ENCODE measurements at regions not wholly inside any gene's neighbourhood (a gene's known extent, or its start where the extent isn't known, plus 50 kb on each side); places are given as distances from the start of the nearest gene placed in this dataset.

DNA sequence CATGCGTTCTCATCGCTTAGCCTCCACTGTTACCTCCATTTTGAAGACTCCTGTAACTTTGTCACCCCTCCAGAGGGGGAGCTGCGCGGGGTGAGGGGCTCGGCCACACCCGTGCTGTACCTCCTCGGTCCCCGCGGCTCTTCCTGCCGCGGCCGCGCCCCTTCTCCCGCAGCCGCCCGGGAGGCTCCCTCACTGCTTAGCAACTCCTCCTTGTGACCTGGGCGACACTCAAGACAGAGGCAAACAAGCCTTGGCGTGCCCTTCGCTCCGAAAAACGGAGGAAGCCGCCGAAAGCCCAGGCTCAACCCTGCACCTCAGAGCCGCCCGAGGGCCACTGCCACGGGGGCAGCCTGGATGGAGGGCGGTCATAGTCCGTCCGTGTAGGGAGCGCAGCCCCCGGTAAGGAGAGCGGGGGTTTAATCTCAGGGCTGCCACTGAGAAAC is 494.3 kb downstream of the FOXO1 start:
- peak overlapping the region; percentile 92; the same call in 1 of the 2 replicates for H2AFZ ChIP-seq
- peak; percentile 79 for DNase-seq (ENCODE audit: low spot score)

More for the DNA sequence above, 494.3 kb downstream of the FOXO1 start:
- Histone ChIP-seq H3F3A (replicated peaks; ENCODE audit: low read depth) (no peaks in the 10 kb centered on the region), H3K4me2 (peak overlapping the region; percentile 72), H4K20me1 (replicated peaks; ENCODE audit: insufficient read depth) (no peaks in the 10 kb centered on the region), H3K4me3 (peak overlapping the region; percentile 51), H3K36me3 (ENCODE audit: insufficient read depth) (no peaks in the 10 kb centered on the region), H3K9me2 (ENCODE audit: insufficient read depth) (no peaks in the 10 kb centered on the region; the same call in 1 of the 2 replicates), H3K79me2 (replicated peaks; ENCODE audit: insufficient read depth) (no peaks in the 10 kb centered on the region), H3K27ac (ENCODE audit: low read depth) (no peak overlapping the region), H3K4me1 (ENCODE audit: insufficient read depth) (peaks cover 5% of the 10 kb centered on the region; the same call in 1 of the 2 replicates), H3K27me3 (ENCODE audit: insufficient read depth) (peaks cover 9% of the 10 kb centered on the region)
- H3K27ac Mint-ChIP-seq: no peak overlapping the region
- TF ChIP-seq ZNF114 (CRISPR knock-in tag; IDR thresholded peaks at IDR 0.05) (no peak), STAT1 (IDR thresholded peaks at IDR 0.05; ENCODE audit: unreplicated experiment) (no peak), JUNB (IDR thresholded peaks at IDR 0.05; ENCODE audit: unreplicated experiment) (no peak)
- TF ChIP-seq, protein P1, sequence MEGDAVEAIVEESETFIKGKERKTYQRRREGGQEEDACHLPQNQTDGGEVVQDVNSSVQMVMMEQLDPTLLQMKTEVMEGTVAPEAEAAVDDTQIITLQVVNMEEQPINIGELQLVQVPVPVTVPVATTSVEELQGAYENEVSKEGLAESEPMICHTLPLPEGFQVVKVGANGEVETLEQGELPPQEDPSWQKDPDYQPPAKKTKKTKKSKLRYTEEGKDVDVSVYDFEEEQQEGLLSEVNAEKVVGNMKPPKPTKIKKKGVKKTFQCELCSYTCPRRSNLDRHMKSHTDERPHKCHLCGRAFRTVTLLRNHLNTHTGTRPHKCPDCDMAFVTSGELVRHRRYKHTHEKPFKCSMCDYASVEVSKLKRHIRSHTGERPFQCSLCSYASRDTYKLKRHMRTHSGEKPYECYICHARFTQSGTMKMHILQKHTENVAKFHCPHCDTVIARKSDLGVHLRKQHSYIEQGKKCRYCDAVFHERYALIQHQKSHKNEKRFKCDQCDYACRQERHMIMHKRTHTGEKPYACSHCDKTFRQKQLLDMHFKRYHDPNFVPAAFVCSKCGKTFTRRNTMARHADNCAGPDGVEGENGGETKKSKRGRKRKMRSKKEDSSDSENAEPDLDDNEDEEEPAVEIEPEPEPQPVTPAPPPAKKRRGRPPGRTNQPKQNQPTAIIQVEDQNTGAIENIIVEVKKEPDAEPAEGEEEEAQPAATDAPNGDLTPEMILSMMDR (conservative IDR thresholded peaks at IDR 0.05; ENCODE audit: low read depth in 2 of 2): peak in 1 of 2 experiments; percentile 43
- TF ChIP-seq, protein P2, sequence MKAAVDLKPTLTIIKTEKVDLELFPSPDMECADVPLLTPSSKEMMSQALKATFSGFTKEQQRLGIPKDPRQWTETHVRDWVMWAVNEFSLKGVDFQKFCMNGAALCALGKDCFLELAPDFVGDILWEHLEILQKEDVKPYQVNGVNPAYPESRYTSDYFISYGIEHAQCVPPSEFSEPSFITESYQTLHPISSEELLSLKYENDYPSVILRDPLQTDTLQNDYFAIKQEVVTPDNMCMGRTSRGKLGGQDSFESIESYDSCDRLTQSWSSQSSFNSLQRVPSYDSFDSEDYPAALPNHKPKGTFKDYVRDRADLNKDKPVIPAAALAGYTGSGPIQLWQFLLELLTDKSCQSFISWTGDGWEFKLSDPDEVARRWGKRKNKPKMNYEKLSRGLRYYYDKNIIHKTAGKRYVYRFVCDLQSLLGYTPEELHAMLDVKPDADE (IDR thresholded peaks at IDR 0.05): no peak
- TF ChIP-seq, protein P3, sequence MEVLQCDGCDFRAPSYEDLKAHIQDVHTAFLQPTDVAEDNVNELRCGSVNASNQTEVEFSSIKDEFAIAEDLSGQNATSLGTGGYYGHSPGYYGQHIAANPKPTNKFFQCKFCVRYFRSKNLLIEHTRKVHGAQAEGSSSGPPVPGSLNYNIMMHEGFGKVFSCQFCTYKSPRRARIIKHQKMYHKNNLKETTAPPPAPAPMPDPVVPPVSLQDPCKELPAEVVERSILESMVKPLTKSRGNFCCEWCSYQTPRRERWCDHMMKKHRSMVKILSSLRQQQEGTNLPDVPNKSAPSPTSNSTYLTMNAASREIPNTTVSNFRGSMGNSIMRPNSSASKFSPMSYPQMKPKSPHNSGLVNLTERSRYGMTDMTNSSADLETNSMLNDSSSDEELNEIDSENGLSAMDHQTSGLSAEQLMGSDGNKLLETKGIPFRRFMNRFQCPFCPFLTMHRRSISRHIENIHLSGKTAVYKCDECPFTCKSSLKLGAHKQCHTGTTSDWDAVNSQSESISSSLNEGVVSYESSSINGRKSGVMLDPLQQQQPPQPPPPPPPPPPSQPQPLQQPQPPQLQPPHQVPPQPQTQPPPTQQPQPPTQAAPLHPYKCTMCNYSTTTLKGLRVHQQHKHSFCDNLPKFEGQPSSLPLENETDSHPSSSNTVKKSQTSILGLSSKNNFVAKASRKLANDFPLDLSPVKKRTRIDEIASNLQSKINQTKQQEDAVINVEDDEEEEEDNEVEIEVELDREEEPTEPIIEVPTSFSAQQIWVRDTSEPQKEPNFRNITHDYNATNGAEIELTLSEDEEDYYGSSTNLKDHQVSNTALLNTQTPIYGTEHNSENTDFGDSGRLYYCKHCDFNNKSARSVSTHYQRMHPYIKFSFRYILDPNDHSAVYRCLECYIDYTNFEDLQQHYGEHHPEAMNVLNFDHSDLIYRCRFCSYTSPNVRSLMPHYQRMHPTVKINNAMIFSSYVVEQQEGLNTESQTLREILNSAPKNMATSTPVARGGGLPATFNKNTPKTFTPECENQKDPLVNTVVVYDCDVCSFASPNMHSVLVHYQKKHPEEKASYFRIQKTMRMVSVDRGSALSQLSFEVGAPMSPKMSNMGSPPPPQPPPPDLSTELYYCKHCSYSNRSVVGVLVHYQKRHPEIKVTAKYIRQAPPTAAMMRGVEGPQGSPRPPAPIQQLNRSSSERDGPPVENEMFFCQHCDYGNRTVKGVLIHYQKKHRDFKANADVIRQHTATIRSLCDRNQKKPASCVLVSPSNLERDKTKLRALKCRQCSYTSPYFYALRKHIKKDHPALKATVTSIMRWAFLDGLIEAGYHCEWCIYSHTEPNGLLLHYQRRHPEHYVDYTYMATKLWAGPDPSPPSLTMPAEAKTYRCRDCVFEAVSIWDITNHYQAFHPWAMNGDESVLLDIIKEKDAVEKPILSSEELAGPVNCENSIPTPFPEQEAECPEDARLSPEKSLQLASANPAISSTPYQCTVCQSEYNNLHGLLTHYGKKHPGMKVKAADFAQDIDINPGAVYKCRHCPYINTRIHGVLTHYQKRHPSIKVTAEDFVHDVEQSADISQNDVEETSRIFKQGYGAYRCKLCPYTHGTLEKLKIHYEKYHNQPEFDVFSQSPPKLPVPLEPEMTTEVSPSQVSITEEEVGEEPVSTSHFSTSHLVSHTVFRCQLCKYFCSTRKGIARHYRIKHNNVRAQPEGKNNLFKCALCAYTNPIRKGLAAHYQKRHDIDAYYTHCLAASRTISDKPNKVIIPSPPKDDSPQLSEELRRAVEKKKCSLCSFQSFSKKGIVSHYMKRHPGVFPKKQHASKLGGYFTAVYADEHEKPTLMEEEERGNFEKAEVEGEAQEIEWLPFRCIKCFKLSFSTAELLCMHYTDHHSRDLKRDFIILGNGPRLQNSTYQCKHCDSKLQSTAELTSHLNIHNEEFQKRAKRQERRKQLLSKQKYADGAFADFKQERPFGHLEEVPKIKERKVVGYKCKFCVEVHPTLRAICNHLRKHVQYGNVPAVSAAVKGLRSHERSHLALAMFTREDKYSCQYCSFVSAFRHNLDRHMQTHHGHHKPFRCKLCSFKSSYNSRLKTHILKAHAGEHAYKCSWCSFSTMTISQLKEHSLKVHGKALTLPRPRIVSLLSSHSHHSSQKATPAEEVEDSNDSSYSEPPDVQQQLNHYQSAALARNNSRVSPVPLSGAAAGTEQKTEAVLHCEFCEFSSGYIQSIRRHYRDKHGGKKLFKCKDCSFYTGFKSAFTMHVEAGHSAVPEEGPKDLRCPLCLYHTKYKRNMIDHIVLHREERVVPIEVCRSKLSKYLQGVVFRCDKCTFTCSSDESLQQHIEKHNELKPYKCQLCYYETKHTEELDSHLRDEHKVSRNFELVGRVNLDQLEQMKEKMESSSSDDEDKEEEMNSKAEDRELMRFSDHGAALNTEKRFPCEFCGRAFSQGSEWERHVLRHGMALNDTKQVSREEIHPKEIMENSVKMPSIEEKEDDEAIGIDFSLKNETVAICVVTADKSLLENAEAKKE (CRISPR knock-in tag; IDR thresholded peaks at IDR 0.05): no peak
- peak; percentile 98 for ATAC-seq
- no peaks in the 10 kb centered on the region for H3K36me3 Mint-ChIP-seq (ENCODE audit: low read depth)
- no peaks in the 10 kb centered on the region for H3K9me3 Mint-ChIP-seq
- peaks cover 4% of the 10 kb centered on the region; the same call in 2 of the 3 replicates for H3K4me1 Mint-ChIP-seq
- H3K27me3 Mint-ChIP-seq (ENCODE audit: insufficient read depth, low read depth, poor library complexity): peaks cover 7% of the 10 kb centered on the region
- H3K4me3 Mint-ChIP-seq: peak overlapping the region; percentile 58; the same call in 2 of the 3 replicates

Measured in GM23338 (cell line).